ENCODE measurements at regions not wholly inside any gene's neighbourhood (a gene's known extent, or its start where the extent isn't known, plus 50 kb on each side); places are given as distances from the start of the nearest gene placed in this dataset.

- H3K4me3 ChIP-seq (ENCODE audit: low read depth, low read length) = no peak overlapping the region
- no peak for TF ChIP-seq CTCF (IDR thresholded peaks at IDR 0.05; ENCODE audit: low read depth, low read length, missing control alignments)
- DNase-seq (ENCODE audit: low read depth) = no peak
Observed at GRCh38 chr3:124157748-124158147, 165.8 kb upstream of the ROPN1 start.

- TF ChIP-seq CTCF (IDR thresholded peaks at IDR 0.05; ENCODE audit: low read depth, low read length, missing control alignments) = no peak
- H3K4me3 ChIP-seq (ENCODE audit: low read depth, low read length) = no peak overlapping the region
- no peak for DNase-seq (ENCODE audit: low read depth)
Observed at GRCh38 chr3:124158168-124158881, 166.4 kb upstream of the ROPN1 start.

GRCh38 chr3:124161448-124161847 lies 169.5 kb upstream of the ROPN1 start:
- TF ChIP-seq CTCF (IDR thresholded peaks at IDR 0.05; ENCODE audit: low read depth, low read length, missing control alignments) = no peak

DNA sequence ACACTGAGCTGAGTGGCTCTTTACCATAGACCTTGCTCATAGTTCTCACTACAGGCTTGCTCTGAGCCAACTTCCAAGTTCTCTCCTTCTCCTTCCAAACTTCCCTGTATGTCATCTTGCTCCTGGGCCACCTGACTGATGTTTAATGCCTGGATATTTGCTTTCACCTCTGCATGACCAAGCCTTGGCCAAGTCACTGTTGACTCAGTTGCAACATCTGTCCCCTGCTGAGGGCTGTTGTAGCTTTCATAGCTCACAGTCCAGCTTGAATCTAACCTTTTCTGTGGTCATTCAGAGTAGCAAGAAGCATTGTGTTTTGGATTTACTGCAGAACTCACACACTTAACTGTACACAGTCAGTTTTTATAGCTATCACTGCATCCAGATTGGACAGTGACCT lies 171.8 kb upstream of the ROPN1 start:
- no peak for TF ChIP-seq CTCF (IDR thresholded peaks at IDR 0.05; ENCODE audit: low read depth, low read length, missing control alignments)
- H3K4me3 ChIP-seq (ENCODE audit: low read depth, low read length) = no peak overlapping the region
- no peak for DNase-seq (ENCODE audit: low read depth)

More at GRCh38 chr3:124161448-124161847, 169.5 kb upstream of the ROPN1 start:
- no peak for DNase-seq (ENCODE audit: low read depth)
- H3K4me3 ChIP-seq (ENCODE audit: low read depth, low read length) = no peak overlapping the region

DNA sequence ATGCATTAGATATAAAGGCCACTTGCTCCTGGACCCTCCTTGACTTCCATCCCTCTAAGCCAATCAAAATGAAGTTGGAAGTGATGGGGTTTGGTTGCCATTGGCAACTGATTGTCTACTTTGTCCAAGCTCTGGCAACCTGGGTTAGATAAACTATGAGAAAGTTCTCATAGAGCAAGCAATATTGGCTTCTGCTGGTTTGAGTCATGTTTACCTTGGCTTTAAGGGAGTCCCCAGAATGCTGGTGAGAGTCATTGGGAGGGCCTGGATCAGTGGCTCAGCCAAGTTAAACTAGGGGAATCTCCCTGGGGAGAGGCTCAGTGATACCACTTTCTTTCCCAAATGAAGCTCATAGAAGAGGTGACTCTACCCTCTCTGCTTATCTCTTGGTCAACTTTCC lies 176.3 kb upstream of the ROPN1 start:
- TF ChIP-seq CTCF (IDR thresholded peaks at IDR 0.05; ENCODE audit: low read depth, low read length, missing control alignments) = no peak
- H3K4me3 ChIP-seq (ENCODE audit: low read depth, low read length) = no peak overlapping the region
- no peak for DNase-seq (ENCODE audit: low read depth)

- DNase-seq (ENCODE audit: low read depth) = no peak
- TF ChIP-seq CTCF (IDR thresholded peaks at IDR 0.05; ENCODE audit: low read depth, low read length, missing control alignments) = no peak
- H3K4me3 ChIP-seq (ENCODE audit: low read depth, low read length) = no peak overlapping the region
Observed at GRCh38 chr3:124172283-124172682, 180.4 kb upstream of the ROPN1 start.

GRCh38 chr3:124172816-124173215 lies 180.9 kb upstream of the ROPN1 start:
- DNase-seq (ENCODE audit: low read depth) = no peak
- no peak for TF ChIP-seq CTCF (IDR thresholded peaks at IDR 0.05; ENCODE audit: low read depth, low read length, missing control alignments)
- H3K4me3 ChIP-seq (ENCODE audit: low read depth, low read length) = no peak overlapping the region

All from GM12864 (cell line).